IPS DF 4.7 (cell line): ENCODE measurements at regions not wholly inside any gene's neighbourhood (a gene's known extent, or its start where the extent isn't known, plus 50 kb on each side); places are given as distances from the start of the nearest gene placed in this dataset.

ENCODE experiments used
- DNase-seq: peaks from one replicate; pipeline ENCODE4 v3.0.0-alpha.2; 2013; ENCODE audit warnings: low spot score; ENCODE audit errors: extremely low read depth

DNA sequence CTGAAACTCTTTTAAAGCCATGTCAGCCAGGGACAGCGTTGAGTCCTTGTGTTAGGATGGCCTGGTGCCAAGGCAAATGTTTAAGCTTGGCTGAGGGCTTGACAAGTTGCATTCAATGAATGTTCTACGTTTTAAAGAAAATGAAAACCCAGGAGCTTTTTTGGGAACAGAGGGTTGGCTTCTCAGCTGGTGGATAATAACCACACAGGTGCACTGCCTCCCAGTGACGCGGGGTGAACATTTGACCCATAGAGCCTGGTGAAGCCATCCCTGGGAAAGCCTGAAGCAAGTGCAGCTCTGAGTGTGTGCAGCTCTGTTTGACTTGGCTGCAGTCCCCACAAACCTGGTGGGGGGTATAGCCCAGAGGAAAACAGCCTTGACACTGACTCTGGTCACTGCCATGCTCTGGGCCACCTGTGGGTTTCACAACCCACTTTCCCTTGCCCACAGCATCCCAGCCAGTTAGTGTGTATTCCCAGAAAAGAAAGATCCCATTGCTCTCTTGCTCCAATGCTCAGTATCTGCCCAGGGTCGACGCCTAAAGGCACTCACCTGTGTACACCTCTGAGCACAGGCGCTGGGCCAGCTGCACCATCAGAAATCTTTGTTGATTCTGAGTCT is 874.9 kb downstream of the RNF144A start:
- DNase-seq: no peak

DNA sequence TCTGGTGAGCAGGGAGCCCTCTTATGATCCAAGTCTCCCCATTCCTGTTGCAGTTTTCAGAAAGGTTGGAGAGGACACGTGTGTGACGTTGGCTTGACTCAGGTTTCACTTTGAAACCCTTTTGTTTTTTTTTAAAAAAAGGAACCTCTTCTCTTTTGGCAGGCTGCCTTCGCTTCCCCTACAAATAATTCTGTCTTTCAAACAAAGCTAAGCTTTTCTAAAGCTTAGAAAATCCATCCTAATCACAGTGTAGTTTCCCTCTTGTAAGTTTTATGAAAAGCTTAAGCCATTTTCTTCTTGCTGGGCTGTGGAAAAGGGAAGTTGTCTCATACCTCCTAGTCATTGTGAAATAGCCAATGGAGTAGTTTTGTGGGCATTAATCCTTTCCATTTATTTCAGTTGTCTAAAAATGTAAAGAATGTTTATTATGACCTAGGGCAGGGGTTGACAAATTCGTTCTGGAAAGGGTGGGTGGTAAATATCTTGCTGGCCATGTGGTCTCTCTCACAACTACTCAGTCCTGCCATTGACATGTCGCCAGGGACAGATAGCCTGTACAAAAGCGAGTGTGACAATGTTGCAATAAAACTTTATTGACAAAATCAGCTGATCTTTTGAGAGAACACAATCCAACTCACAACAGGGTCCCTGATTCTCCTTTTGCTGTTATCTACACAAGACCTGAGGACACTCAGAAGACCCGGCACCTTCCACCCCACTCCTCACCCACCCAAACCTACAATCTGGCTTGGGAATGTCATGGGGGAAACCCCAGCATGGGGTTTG is 878.8 kb downstream of the RNF144A start:
- DNase-seq: no peak

DNA sequence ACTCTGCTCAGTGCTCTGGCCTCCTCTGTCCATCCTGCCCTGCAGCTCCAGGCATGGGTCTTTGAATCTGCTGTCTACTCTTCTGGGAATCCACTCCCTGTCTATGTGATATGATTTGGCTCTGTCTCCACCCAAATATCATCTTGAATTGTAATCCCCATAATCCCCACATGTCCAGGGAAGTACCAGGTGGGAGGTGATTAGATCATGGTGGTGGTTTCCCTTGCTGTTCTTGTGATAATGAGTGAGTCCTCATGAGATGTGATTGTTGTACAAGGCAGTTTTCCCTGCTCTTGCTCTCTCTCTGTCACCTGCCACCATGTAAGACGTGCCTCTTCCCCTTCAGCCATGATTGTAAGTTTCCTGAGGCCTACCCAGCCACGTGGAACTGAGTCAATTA is 881.8 kb upstream of the ID2 start:
- no peak for DNase-seq

DNA sequence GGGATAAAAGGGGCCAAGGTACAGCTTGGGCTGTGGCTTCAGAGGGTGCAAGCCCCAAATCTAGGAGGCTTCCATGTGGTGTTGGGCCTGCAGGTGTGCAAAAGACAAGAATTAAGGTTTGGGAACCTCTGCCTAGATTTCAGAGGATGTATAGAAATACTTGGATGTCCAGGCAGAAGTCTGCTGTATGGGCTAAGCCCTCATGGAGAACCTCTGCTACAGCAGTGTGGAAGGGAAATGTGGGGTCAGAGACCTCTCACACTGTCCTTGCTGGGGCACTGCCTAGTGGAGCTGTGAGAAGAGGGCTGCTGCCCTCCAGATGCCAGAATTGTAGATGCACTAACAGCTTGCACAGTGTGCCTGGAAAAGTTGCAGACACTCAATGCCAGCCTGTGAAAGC is 880.6 kb upstream of the ID2 start:
- no peak for DNase-seq

DNA sequence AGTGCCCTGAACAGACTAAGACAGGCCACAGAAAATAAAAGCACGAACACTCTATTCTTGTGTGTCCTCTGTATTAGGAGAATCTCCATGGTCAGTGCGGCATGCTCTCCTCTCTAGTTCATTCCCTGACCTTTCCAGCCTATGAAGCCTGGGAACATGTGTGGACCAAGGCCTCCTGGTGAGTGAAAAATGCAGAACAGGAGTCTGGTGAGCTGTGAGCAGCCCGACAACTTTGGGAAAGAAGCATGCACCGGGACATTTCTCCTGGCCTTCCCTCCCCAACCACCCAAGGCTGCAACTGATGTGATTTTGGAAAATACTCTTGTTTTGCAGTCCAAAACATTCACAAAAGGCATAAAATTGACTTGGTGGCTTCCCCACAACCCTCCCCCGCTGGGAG is 878.3 kb upstream of the ID2 start:
- no peak for DNase-seq

DNA sequence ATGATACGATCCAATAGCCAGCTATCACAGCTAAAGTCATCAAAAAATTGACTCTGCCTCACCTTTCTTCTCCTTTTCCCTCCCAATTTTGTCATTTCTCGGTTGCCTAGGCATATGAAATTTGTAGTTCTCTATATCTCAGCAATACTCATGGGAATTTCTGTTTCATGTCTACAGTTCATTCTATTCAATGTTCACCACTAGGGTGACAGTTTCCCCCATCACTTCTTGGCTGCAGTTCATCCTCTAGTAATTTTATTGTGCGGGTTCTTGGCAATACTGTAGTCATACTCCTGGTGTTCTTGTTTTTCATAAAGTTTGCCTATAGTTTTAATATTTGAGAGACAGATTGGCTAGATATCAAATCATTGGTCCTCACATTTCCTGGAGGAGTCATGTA is 872.2 kb upstream of the ID2 start:
- no peak for DNase-seq

DNA sequence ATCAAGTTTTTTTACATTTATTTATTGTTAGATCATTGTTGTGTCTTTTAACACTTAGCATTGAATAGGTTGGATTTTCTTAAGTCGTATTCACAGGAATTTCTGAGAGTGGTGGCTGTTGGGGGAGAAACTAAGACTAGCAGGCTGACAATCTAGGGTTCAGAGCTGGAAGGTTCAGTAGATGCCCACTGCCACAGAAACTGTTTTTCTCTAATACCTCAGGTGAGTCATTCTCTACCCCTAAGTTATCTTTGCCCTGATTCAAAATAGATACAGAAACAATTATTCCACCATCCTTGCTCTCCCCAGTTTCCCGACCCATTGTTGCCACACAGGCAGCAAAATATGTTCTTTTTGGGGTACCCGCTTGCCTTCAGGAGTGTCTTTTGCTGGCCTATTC is 870.8 kb upstream of the ID2 start:
- DNase-seq: no peak

DNA sequence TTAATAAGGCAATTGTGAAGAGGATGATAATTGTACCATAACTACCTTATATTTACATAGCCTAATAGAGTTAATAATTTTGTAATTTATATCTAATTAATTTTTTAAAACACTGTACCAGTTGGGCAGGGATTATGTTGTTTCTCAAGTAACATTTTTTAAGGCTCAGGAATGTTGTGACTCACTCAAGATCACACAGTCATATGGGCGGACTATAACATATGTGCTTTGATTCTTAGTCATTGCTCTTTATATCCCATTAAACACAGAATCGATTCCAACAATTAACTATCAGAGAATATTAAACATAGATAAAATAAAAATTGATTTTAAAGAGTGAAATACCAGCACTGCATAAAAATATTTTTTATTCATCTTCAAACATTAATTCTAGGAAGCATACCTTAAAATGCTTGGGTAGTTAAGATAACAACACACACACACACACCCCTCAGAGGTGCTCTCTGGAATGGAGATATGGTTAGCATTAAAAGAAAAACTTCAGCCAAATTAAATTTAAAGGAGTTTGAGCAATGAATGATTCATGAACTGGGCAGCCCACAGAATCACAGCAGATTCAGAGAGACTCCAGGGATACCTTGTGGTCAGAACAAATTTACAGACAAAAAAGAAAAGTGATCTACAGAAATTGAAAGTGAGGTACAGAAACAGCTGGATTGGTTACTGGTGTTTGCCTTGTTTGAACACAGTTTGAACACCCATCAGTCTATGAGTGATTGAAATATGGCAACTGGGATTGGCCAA is 869.4 kb upstream of the ID2 start:
- DNase-seq: no peak

DNA sequence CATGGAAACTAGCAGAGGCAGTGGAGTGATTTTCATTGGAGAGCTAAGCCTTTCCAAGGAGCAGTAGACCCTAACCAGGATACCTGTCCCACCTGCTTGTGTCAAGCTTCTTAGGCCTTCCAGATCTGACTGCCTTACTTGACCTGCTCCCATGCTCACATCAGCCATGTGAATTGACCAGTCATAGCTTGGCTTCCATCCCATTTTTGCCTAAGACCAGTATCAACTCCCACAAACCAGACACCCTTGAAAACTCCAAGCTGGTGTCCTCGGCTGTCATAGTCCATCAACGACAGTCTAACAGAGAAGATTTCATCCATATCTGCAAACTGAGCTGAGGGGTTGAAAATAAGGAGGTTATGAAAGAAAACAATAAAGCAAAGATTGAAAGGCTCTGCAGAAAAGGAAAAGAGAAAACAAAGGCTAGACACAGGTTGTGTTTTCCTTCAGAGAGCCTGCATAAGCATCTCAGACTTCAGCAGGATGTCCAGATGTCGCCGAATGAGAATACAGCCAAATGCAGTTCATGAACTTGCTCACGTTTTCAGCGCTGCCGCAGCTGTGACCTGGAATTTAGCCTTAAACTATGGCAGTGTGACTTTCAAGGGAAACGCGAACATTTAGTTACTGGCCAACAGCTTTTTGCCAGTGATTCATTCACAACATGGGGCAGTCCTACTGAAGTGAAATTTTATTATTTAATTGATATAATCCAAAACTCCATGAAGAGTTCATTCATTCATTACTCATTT is 868.1 kb upstream of the ID2 start:
- no peak for DNase-seq

DNA sequence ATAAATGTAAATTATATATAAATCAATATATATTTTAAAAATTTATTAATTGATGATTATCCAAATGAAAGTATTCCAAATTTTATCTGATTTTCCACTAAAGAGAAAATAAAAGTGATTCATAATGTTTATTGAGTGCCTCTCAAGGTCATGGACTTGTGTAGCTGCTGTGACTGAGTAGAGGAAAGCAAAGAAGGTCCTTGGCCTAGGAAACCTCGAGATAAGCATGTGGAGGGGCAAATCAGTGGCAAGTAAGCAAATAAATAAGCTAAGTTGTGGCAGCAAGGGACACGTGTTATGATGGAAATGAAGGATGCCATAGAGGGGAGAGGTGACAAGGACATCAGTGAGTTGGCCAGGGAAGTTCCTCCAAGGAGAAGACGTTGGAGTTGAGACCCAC is 866.1 kb upstream of the ID2 start:
- DNase-seq: no peak

DNA sequence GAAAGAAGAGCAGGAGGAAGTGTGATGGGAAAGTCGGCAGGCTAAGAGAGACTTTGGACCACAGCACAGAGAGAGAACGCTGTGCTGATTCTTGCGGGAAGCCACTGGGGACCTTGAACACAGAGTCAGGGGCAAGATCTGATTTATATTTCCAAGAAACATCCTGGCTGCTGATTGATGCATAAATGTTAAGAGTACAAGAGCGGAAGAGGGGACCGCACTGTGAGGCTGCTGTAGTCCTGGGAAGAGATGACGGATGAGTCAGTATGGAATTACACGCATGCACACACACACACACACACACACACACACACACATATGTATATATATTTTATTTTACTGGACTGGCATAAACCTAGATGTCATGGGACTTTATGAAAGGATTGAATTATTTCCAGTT is 865.6 kb upstream of the ID2 start:
- no peak for DNase-seq

DNA sequence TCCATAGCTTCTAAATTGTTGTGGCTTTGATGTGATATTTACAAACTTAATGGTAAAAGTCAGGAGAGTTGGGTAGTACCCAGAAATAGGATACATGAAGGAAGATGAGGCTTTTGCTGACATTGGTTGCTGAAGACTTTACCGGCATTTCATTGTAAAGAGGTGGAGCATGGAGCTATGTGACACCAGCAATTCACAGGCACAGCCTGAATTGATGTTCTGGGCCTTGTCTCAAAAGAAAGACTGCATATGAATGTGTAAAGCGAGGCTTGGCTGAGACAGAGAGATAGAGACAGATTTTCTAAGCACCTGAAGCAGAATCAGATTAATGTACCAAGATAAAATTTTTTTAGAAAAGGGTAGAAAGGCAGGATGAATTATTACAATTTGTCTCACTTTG is 864.9 kb upstream of the ID2 start:
- no peak for DNase-seq

DNA sequence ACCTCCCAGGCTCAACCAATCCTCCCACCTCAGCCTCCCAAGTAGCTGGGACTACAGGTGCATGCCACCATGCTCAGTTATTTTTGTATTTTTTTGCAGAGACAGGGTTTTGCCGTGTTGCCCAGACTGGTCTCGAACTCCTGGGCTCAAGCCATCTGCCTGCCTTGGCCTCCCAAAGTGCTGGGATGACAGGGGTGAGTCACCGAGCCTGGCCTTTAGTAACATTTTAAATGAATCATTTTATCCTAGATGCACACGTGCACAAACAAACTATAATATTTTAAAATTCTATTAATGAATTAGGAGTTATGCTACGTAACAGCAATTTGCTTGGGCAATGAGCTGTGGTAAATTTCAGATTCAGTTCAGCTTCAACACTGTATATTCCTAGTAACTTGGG is 862.5 kb upstream of the ID2 start:
- DNase-seq: no peak

DNA sequence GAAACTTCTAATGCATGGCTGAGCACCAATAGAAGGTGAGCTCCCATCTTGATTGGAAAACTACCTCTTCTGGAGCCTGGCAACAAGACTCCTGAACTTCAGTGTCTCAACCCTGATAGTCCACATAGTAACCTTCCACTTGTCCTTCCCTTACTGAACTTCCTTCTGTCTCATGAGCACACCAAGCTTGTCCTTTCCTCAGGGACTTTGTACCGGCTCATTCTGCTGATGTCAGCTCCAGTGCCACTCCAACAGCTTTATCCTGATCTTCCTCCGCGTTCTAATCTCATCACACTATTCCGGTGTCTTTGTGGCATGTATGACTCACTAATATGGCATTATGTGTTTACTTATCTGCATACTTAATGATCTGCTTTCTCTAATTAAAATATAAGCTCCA is 862.0 kb upstream of the ID2 start:
- no peak for DNase-seq

DNA sequence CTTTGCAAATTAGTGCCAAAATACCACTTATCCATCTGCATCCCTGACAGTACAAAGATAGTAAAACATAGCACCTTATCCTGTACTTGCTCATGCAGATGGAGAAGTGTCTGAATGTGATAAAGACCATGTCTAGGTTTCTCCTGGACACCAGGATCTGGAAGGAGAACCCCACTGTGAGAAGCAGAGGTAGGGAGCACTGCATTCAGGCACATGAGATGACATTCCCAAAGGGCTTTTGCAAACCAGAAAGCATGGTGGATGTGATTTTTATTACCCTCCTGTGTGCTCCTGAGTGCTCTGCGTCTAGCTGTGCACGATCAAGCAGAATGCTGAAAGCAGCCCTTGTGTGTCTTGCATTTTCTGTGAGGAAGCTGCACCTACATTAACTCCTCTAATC is 857.6 kb upstream of the ID2 start:
- no peak for DNase-seq

DNA sequence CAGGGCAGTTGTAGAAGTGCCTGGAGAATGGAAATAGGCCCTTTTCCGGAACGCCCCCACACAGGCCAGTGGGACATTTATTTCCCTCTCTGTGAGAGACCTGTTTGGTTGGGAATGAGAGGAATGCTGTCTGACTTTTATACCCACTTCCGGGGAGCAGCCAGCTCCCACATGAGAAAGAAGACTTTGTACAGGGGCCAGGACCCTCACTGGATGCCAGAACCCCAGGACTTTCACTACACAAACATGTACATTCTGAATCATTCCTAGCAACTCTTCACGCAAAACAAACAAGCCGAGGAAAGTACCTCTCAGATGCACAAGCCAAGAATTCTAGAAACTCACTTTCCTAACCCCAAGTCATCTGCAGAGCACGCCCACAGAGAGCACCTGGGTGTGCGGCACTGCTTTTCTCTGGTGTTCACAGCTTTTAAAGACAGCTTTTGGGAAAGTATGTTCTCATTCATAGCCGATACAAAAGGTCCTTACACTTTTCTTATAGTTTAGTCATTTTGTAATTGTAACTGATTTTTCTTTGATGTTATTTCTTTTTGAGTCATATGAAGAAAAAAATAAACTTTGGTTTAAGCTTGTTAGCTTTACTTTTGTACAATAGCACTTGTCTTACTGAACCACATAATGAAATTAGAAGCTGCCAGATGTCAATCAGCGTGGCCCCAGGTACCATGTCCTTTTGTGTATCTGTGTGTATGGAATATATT is 856.1 kb upstream of the ID2 start:
- DNase-seq: no peak

DNA sequence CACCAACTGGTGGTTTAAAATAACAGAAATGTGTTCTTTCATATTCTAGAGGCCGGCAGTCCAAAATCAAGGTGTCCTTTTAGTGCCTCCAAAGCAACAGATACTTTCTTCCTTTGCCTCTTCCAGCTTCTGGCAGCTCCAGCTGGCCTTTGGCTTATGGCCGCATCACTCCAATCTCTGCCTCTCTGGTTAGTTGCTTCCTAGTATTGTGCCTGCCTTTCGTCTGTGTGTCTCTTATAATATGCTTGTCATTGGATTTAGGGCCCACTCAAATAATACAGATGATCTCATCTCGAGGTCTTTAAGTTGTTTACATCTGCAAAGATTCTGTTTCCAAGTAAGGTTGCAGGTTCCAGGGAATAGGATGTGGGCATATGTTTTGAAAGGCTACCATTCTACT is 855.2 kb upstream of the ID2 start:
- DNase-seq: no peak

DNA sequence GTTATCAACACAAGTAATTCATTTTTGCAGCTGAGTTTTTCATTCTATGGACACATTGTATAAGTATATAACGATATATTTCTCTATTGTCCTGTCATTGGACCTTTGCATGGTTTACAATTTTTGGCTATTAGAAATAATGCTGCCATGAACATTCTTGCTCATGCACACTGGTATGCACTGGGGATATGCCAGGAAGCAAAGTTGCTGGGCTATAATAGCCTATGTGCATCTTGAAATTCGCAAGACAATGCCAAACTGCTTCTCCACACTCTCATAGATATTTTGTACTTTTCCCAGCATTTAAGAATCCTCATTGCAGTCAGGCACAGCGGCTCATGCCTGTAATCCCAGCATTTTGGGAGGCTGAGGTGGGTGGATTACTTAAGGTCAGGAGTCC is 852.6 kb upstream of the ID2 start:
- DNase-seq: no peak

DNA sequence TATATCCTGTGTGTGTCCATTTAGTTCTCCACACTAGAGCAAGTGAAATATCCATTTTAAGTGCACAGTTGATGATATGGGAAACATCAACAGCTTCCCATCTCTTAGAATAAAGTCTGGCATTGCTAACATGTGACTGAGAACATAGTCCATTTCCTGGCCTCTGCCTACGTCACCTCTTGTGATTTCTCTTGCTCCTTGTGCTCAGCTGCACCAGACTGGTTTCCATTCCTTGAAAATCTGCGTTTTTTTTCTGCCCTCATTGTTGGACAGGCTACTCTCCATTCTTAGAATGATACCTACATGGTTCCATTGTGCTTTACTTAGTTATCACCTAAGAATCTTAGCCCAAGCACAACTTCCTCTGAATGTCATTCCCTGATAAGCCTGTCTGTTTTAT is 851.2 kb upstream of the ID2 start:
- DNase-seq: no peak

DNA sequence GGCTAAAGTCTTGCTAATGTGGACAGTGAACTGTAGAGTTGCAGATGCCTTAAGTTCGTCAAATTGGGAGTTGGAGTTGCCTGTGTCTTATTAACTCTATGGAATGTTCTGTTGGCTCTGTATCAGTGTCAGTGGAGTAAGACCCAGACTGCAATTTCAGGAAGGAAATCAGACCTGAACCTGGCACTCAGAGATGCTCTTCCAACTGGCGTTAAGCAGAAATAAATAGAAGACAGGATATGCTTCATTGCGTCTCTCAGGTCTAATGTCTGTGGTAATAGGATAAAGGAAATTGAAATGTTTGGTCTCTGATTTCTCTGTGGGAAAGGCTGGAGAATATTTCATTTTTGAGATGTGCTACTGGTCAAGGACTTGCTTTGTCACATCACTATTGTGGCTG is 846.7 kb upstream of the ID2 start:
- no peak for DNase-seq
